MCF 10A (cell line): ENCODE measurements at regions not wholly inside any gene's neighbourhood (a gene's known extent, or its start where the extent isn't known, plus 50 kb on each side); places are given as distances from the start of the nearest gene placed in this dataset.
A peak's percentile ranks its signal among the peaks of the same experiment; 100 is the strongest.

Experiments used
- BruUV-seq: library from RNA; stranded (reverse); fragments of 400-500 nt; replicated peaks from 2 replicates; lab custom pipeline; 2021; lab: Mats Ljungman, UMichigan
- CTCF ChIA-PET: fragments of 300-600 bp; sonication (Branson Sonifier 250); formaldehyde crosslinking; extraction: SDS; loops from one replicate; lab custom pipeline; 2021; ENCODE audit warnings: antibody characterized with exemption, inconsistent platforms; lab: Yijun Ruan, JAX
- POLR2A ChIA-PET: fragments of 300-600, 350-650 bp; sonication (Branson Sonifier 250); formaldehyde crosslinking; extraction: SDS; loops from one replicate; lab custom pipeline; 2020; ENCODE audit warnings: antibody characterized with exemption, inconsistent platforms; lab: Yijun Ruan, JAX
- DNase-seq: peaks from one replicate; pipeline ENCODE4 v3.0.0-alpha.2; 2018; ENCODE audit not compliant: unreplicated experiment
- H3K27ac Mint-ChIP-seq: one replicate; pipeline ENCODE4 v1.8.0; 2022; ENCODE audit warnings: mild to moderate bottlenecking, low read depth, mixed read lengths; ENCODE audit not compliant: unreplicated experiment
- H3K27me3 Mint-ChIP-seq: one replicate; pipeline ENCODE4 v1.8.0; 2022; ENCODE audit warnings: mixed read lengths; ENCODE audit not compliant: insufficient read depth, unreplicated experiment
- H3K36me3 Mint-ChIP-seq: one replicate; pipeline ENCODE4 v1.8.0; 2022; ENCODE audit warnings: mild to moderate bottlenecking, moderate library complexity, mixed read lengths; ENCODE audit not compliant: insufficient read depth, unreplicated experiment
- H3K4me1 Mint-ChIP-seq: one replicate; pipeline ENCODE4 v1.8.0; 2022; ENCODE audit warnings: mixed read lengths; ENCODE audit not compliant: insufficient read depth, unreplicated experiment
- H3K4me3 Mint-ChIP-seq: one replicate; pipeline ENCODE4 v1.8.0; 2022; ENCODE audit warnings: mild to moderate bottlenecking, moderate library complexity, mixed read lengths; ENCODE audit not compliant: unreplicated experiment
- H3K9me3 Mint-ChIP-seq: one replicate; pipeline ENCODE4 v1.8.0; 2022; ENCODE audit warnings: mixed read lengths; ENCODE audit not compliant: unreplicated experiment
- intact Hi-C: fragments of 100-400 bp; cut with micrococcal nuclease; formaldehyde crosslinking; loops from 2 replicates; pipeline ENCODE4 v1.14.1; 2022
- TF ChIP-seq, protein P1 (sequence below): fragments of 200-600 bp; IDR thresholded peaks from one replicate; pipeline ENCODE4 v1.8.0; 2022; ENCODE audit warnings: antibody characterized with exemption, mild to moderate bottlenecking; ENCODE audit not compliant: unreplicated experiment

DNA sequence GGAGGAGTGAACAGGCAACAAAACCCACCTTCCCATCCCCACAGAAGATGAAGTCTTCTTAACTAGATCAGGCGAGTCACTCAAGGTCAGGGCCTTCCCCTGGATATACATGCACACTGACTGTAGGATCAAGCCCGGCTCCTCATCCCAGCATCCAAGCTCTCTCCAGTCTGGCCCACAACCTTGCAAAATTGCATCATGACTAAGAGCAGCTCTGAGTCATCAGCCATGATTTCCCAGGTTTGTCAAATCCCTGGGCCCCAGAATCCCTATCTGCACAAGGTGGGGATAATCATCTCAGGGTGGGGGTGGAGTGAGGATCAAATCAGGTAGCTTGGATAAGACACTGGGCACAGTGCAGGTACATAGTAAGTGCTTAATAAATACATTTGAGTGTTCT, 199.3 kb upstream of the GRIK3 start:
- H3K27me3 Mint-ChIP-seq, result peaks cover 38% of the 10 kb centered on the region
- TF ChIP-seq, protein P1, sequence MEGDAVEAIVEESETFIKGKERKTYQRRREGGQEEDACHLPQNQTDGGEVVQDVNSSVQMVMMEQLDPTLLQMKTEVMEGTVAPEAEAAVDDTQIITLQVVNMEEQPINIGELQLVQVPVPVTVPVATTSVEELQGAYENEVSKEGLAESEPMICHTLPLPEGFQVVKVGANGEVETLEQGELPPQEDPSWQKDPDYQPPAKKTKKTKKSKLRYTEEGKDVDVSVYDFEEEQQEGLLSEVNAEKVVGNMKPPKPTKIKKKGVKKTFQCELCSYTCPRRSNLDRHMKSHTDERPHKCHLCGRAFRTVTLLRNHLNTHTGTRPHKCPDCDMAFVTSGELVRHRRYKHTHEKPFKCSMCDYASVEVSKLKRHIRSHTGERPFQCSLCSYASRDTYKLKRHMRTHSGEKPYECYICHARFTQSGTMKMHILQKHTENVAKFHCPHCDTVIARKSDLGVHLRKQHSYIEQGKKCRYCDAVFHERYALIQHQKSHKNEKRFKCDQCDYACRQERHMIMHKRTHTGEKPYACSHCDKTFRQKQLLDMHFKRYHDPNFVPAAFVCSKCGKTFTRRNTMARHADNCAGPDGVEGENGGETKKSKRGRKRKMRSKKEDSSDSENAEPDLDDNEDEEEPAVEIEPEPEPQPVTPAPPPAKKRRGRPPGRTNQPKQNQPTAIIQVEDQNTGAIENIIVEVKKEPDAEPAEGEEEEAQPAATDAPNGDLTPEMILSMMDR, result no peak
- peak overlapping the region; percentile 47 for H3K27ac Mint-ChIP-seq
- POLR2A ChIA-PET, result no interaction called here
- CTCF ChIA-PET, result interaction anchor here (1.1 kb wide), 1 partner anchor 658 kb away, joined by 3 read pairs; no protein-coding TSS in a partner anchor
- intact Hi-C loops, result no loop called here
- H3K4me3 Mint-ChIP-seq, result no peak overlapping the region
- H3K4me1 Mint-ChIP-seq, result no peaks in the 10 kb centered on the region
- H3K9me3 Mint-ChIP-seq, result peaks cover 8% of the 10 kb centered on the region
- peak; percentile 57 for DNase-seq
- H3K36me3 Mint-ChIP-seq, result no peaks in the 10 kb centered on the region
- BruUV-seq, result no TSS peak

DNA sequence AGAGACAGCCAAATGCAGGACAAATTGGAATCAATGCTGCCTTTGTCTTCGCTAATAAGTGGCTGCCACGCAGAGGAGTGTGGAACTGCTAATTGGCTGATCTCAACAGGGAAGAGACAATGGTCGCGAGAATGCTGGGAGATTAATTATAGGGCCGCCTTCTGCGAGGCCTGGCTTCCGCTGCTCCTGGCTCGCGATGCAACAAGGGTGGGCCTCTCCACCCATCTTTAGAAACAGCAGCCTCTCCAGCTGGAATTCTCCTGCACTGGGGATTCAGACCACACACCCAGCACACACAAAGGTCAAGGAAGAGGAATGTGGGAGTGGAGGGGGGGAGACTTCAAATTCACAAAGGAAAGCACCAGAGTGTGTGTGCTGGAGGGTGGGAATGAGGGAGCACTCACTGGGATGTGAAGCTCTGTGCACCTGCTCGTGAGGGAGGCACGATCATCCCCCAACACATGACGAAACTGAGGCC, 200.7 kb upstream of the GRIK3 start:
- H3K4me1 Mint-ChIP-seq, result no peaks in the 10 kb centered on the region

DNA sequence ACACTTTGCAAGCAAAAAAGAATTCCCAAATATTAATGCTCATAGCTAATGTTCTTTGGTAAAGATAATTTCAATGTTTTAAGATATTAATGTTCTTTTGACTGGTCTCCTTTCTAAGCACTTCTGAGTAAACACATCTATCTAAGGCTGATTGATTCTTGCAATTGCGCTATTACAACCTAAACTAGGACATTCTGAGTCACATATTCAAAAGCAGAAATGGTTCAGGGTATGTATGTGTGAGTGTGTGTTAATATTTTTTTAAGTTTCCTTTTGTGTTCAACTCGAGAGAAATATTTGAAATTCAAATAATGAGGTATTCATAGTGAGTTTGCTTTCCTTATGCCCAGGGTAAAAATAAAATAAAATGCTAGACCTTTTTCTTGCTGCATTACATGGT, 203.6 kb upstream of the GRIK3 start:
- Mint-ChIP-seq H3K36me3 (no peaks in the 10 kb centered on the region), H3K27me3 (peaks cover 41% of the 10 kb centered on the region), H3K27ac (no peak overlapping the region), H3K9me3 (peaks cover 1% of the 10 kb centered on the region), H3K4me1 (no peaks in the 10 kb centered on the region), H3K4me3 (no peak overlapping the region)
- intact Hi-C loops, result no loop called here
- no peak for DNase-seq
- CTCF ChIA-PET, result no interaction called here
- TF ChIP-seq, protein P1, result no peak
- no TSS peak for BruUV-seq
- POLR2A ChIA-PET, result no interaction called here

More for the DNA sequence above, 200.7 kb upstream of the GRIK3 start:
- Mint-ChIP-seq H3K27ac (no peak overlapping the region), H3K4me3 (no peak overlapping the region), H3K36me3 (no peaks in the 10 kb centered on the region), H3K27me3 (peaks cover 41% of the 10 kb centered on the region), H3K9me3 (peaks cover 8% of the 10 kb centered on the region)
- no TSS peak for BruUV-seq
- TF ChIP-seq, protein P1, result no peak
- POLR2A ChIA-PET, result no interaction called here
- intact Hi-C loops, result no loop called here
- DNase-seq, result no peak
- CTCF ChIA-PET, result no interaction called here

DNA sequence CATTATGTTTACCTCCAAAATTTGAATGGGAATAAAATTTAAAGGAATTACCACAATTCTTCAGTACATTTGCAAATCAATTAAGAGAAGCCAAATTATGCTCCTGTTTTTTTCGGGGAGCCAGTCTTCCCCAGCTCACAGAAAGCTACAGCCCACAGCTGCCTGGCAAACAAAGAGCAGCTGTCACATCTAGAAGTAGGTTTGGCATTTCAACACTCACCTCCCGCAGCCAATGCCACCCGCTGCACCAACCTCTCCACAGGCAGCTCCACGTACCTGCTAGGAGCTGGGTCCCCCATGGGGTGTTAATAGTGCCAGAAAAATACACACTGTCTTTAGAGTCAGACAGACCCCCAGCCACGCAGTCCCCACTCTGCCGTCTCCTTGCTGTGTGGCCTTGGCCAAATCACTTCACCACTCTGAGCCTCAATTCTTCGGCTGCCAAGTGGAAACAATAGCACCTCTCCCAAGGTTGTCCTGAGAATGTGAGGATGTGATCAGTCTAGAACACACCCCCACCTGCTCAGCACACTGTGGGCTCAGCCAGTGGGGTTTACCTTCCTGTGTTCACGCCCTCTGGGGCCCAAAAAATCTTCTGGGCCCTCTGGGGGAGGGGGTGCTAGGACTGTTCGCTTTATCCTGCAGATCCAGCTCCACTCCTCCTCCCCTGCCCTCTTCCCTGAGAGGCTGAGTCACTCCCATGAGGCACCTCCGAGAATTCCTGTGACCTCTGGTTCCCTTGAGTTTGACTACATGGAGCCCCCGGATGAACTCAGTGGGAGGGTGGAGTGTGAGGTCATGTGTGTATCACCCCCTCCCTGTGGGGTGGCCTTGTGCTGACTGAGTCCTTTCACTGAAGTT, 204.3 kb upstream of the GRIK3 start:
- intact Hi-C loops, result no loop called here
- no peaks in the 10 kb centered on the region for H3K4me1 Mint-ChIP-seq
- BruUV-seq, result no TSS peak
- TF ChIP-seq, protein P1, result no peak
- no peaks in the 10 kb centered on the region for H3K9me3 Mint-ChIP-seq
- H3K4me3 Mint-ChIP-seq, result no peak overlapping the region
- no peaks in the 10 kb centered on the region for H3K36me3 Mint-ChIP-seq
- DNase-seq, result peak; percentile 9
- H3K27me3 Mint-ChIP-seq, result peaks cover 41% of the 10 kb centered on the region
- POLR2A ChIA-PET, result interaction anchor here (0.7 kb wide), 1 partner anchor 8 kb away, joined by 3 read pairs; no protein-coding TSS in a partner anchor
- no peak overlapping the region for H3K27ac Mint-ChIP-seq
- CTCF ChIA-PET, result no interaction called here
